Right ventricle myocardium inferior (tissue), 1 donor: ENCODE measurements at regions not wholly inside any gene's neighbourhood (a gene's known extent, or its start where the extent isn't known, plus 50 kb on each side); places are given as distances from the start of the nearest gene placed in this dataset.

Experiments used
- ATAC-seq: fragments of 200-7000 bp; cut with Tn5 transposase; one replicate; pipeline ENCODE4 v1.9.1; 2020; ENCODE audit warnings: mild to moderate bottlenecking, moderate library complexity
- DNase-seq: peaks from one replicate; pipeline ENCODE4 v3.0.0; 2021; ENCODE audit errors: missing footprints
- intact Hi-C: fragments of 100-400 bp; cut with DNase I; formaldehyde crosslinking; loops from one replicate; pipeline ENCODE4 v1.11.0; 2022
- donor health status: DM: no; HTN: yes; CAD: no; lungs with severe emphysema.

DNA sequence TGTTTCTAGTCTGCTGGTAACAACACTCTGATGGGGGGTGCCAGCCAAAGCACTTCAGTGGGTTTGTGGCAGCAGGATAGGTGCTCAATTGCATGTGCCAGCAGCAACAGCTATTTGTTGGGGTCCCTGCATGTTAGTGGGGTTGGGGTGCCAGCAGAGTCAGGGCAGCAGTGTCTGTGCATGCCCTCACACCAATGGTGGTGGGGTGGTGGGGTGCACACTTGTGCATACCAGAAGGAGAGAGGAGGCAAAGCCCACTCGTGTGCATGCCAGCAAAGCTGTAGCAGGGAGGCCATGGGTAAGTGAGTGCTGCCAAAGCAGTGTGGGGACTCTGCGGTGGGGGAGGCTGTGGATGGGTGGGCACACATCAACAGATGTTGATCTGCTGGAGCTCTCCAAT, 232.2 kb downstream of the GABRG2 start:
- DNase-seq (no peak), ATAC-seq (no peak)
- intact Hi-C loops = no loop called here

DNA sequence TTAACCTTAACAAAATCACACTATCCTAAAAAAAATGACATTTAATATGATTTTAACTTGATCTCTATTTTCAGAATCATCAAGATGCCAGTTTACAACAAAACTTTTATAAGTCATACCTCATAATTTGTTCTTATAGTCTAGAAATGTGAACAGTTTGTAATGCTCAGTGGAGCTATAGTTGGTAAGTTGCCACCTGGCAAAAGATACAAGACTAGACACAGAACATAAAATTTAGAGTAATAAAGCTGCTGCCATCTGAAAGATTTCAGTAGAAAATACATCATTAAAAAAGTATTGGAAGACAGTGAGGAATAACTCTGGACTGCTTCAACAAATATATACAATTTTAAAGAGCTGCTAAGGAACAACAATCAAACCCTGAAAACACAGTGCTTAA, 233.8 kb downstream of the GABRG2 start:
- ATAC-seq = no peak
- intact Hi-C loops = no loop called here
- DNase-seq = no peak

- no peak for DNase-seq
- intact Hi-C loops = loop anchor here (10.0 kb wide), 1 partner anchor 341 kb away; no protein-coding TSS in a partner anchor
- no peak for ATAC-seq
These were observed 255.9 kb downstream of the GABRG2 start for GRCh38 chr5:162323466-162323865.

DNA sequence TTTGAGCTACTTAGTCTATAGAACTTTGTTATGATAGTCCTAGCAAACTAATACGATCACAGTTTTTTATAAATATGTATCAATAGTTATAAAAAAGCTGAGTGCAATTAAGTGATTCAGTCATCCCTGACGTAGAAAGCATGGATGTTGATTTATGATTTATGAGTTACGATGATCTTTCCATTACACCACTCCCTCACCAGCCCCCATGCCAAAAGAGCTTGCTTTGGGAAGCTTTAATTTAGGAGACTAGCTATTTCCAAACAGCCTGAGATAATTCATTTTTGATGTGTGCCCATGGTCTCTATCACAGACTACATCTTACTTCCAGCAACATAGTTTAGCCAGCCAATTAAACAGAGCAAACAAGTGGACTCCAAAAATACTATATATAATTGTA, 256.8 kb downstream of the GABRG2 start:
- DNase-seq (no peak), ATAC-seq (no peak)
- intact Hi-C loops = loop anchor here (10.0 kb wide), 1 partner anchor 340 kb away; no protein-coding TSS in a partner anchor

DNA sequence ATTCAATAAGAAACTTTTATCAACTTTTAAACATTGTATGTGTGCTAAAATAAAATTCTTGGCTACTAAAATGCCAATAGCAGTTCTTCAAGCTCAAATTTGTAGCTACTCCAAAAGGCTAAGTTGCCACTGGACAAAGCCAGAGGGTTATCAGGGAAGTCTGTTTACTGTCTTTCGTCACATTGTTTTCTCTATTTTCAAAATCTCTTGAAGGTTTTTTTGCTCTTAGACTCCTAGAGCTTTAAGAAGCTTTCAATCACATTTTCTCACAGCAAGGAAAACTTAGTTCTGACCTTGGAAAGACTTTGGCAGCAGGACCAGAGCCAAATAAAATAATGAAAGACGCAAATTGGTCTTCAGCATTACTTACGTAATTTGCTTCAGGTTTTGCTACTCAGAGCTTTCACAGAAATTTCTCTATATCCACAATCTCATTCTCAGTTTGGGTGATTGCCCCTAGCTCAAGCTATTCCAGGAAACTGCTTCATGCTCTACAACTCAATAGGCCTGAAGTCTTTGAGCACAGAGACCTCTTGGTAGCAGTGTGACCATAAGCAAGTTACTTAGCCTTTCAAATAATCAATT, 257.7 kb downstream of the GABRG2 start:
- ATAC-seq = peak; percentile 42
- no peak for DNase-seq

DNA sequence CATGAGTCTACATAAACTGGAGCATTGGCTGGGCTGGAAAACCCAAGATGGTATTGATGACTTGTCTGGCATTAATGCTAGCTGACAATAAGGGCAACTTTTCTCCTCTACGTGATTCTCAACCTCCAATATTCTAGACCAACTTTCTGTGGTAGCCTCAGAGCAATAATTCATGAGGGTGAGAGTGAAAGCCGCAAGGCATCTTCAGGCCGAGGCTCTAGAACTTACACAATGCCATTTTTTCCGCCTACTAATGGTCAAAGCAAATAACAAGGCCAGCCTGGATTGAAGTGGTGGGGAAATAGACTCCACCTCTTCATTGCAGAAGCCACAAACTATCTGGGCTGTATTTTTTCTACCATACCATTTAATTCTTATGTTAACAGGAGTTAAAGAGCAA, 267.4 kb downstream of the GABRG2 start:
- intact Hi-C loops = no loop called here
- no peak for ATAC-seq
- DNase-seq = no peak

More for the DNA sequence above, 257.7 kb downstream of the GABRG2 start:
- intact Hi-C loops = loop anchor here (10.0 kb wide), 1 partner anchor 340 kb away; no protein-coding TSS in a partner anchor

- intact Hi-C loops = no loop called here
- ATAC-seq (no peak), DNase-seq (no peak)
These were observed 292.9 kb downstream of the GABRG2 start for GRCh38 chr5:162360373-162360931.

DNA sequence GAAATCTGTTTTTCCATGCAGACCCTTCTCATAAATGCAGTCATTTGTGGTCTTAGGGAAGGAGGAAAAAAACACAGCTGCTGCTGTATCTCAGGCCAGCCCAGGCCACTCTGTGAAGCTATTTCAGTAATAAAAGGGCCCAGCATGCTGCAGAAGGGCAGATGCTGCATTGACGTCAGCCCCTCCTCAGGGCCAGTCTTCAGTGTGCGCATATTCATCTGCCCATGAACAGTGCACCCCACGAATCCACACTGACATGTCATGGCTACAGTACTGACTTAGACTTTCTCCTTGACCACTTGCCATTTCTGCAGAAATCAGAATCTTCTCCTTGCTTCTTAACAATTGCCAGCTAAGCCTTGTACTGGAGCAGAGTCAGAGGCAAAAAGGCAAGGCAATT, 304.7 kb downstream of the GABRG2 start:
- intact Hi-C loops = no loop called here
- ATAC-seq = no peak
- no peak for DNase-seq

- intact Hi-C loops = no loop called here
- DNase-seq = no peak
- no peak for ATAC-seq
These were observed 310.3 kb downstream of the GABRG2 start for GRCh38 chr5:162377895-162378294.

GRCh38 chr5:162382839-162383238, 315.3 kb downstream of the GABRG2 start:
- DNase-seq (no peak), ATAC-seq (no peak)
- intact Hi-C loops = no loop called here

- intact Hi-C loops = no loop called here
- DNase-seq = no peak
- no peak for ATAC-seq
These were observed 316.7 kb downstream of the GABRG2 start for GRCh38 chr5:162384225-162384624.

DNA sequence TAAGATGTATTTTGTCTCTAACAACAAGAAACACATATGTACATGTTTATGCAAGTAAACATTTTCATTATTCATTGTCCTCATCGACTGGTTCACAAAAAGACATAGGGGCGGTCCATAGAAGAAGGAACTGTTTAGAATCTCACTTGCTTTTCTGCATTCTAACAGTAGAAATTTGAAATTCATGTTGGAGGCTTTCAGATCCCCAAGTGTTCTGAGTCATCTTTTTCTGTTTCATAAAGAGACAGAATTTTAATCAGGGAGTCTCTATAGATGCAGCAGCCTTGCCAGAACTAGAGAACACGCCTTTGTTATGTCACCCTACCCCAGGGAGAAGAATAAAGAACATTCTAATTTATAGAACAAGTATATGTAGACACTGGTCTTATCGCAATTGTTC, 324.3 kb downstream of the GABRG2 start:
- DNase-seq = no peak
- ATAC-seq = no peak
- intact Hi-C loops = no loop called here

GRCh38 chr5:162392336-162392735, 324.8 kb downstream of the GABRG2 start:
- DNase-seq (no peak), ATAC-seq (no peak)
- intact Hi-C loops = no loop called here

DNA sequence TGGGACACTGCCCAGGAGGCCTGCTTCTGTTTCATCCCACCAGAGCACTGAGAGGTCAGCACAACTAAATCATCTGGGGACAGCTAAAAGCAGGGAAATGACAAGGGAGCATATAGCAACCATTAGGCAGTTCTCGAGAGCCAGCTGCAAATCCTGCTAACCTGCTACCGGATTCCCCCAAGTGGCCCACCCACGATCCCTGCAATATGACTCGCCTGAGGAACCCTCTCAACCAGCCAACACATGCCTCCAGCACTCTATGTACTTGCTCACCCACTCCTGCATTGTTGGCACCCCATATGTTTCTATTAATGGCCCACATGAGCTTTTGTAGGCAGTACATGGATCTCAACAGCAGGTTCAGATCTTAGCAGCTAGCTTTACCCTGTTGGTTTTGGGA, 326.0 kb downstream of the GABRG2 start:
- intact Hi-C loops = no loop called here
- ATAC-seq = no peak
- no peak for DNase-seq

DNA sequence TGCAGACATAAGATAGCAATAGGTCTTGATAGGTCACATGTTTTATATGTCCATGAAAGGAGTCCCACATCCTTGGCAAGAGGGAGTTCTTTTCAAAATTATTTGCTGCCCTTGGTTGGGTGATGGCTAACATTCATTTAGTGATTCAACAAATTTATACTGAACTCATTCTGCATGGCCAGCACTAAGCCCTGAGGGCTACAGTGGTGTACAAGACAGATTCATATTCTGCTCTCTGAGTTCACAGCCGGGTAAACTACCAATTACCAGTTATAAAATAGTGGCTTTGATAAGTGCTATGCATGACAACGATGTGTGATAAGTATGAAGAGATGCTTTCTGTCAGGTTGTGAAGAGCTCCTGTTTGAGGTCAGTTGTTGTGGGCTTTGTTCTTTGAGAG, 340.0 kb downstream of the GABRG2 start:
- ATAC-seq = no peak
- intact Hi-C loops = no loop called here
- DNase-seq = no peak

DNA sequence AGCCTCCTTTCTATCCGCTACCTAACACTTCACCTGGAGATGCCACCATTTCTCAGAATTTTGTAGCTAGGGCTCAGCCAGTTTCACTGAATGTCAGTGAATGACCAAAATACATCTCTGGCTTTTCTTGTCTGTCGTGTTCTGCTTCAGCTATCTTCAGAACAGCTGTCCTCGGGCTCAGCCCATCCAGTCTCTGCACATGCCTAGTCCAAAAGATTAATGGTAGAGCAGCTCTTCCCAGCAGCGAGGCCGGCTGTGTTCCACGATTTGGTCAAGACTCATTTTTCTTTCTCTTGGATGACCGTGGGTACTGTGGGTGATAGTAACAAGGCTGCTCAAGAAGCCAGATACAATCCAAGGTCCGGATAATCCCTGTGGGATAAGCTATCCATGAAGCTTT, 342.8 kb downstream of the GABRG2 start:
- DNase-seq = peak; percentile 46

GRCh38 chr5:162429142-162429541, 361.6 kb downstream of the GABRG2 start:
- no peak for DNase-seq
- intact Hi-C loops = no loop called here
- no peak for ATAC-seq

More for the DNA sequence above, 342.8 kb downstream of the GABRG2 start:
- no peak for ATAC-seq
- intact Hi-C loops = no loop called here

GRCh38 chr5:162434281-162434680, 366.7 kb downstream of the GABRG2 start:
- no peak for DNase-seq
- no peak for ATAC-seq
- intact Hi-C loops = no loop called here

DNA sequence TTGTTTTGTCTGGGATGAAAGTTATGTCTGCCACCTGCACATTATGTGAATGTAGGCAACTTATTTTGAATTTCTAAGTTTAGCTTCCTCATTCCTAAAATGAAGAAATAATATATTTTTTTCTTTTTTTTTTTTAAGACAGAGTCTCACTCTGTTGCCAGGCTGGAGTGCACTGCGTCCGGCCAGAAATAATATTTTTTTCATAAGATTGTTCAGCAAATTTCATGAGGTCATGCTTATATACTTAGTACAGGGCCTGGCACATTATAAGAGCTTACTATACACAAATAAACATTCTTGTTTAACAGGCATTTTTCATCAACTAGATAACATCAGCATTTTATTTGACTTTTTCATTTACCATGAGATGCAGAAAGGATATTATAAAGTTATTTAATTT, 368.5 kb downstream of the GABRG2 start:
- intact Hi-C loops = no loop called here
- no peak for ATAC-seq
- no peak for DNase-seq

GRCh38 chr5:162444129-162444762, 376.7 kb downstream of the GABRG2 start:
- ATAC-seq (no peak), DNase-seq (no peak)
- intact Hi-C loops = no loop called here

DNA sequence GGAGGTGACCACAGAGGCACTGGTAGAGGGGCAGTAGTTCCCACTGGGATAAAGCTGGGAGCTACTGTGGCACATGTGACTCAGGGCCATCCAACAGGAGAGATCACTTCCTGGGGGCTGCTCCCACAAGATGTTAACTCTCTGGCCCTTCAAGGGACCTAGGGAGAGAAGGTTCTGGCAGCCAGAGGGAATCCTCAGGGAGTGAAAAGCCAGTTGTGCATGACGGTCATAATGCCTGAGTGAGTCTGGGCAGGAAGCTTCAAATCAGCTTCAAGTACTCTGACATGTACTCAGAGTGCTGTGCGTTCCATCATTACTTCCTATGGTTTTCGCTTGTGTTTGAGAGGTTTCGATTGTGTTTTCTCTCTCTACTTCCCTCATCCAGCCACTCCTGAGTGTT, 388.5 kb downstream of the GABRG2 start:
- intact Hi-C loops = no loop called here
- no peak for DNase-seq
- no peak for ATAC-seq
